Adrenal gland (tissue), 5 donors: ENCODE measurements at regions not wholly inside any gene's neighbourhood (a gene's known extent, or its start where the extent isn't known, plus 50 kb on each side); places are given as distances from the start of the nearest gene placed in this dataset.

Experiments used
- CTCF ChIP-seq, 6 experiments: fragments of 450-650 bp in 4 of 6; fragments of 200-600 bp in 2 of 6; sonication (generic) in 1 of 6; IDR thresholded peaks; 1 replicate in 5 of 6; 2 replicates in 1 of 6; pipeline versions ENCODE4 v1.5.1 to v1.8.0; 2016 to 2021; ENCODE audit warnings: antibody characterized with exemption in 6 of 6, mild to moderate bottlenecking in 2 of 6, moderate library complexity in 1 of 6
- POLR2A ChIP-seq, 2 donors: fragments of 450-650 bp; IDR thresholded peaks; one replicate each; pipeline ENCODE4 v1.6.1; 2017; ENCODE audit warnings: antibody characterized with exemption in 2 of 2, mild to moderate bottlenecking in 2 of 2, moderate library complexity in 1 of 2
- donor health status: DM: no; HTN: no; CAD: no.

GRCh38 chr12:92080911-92081285 lies 64.7 kb downstream of the BTG1 start:
- TF ChIP-seq CTCF (IDR thresholded peaks at IDR 0.05) (no peak), POLR2A (IDR thresholded peaks at IDR 0.05) (no peak)
